B cell (primary cell): ENCODE measurements at regions not wholly inside any gene's neighbourhood (a gene's known extent, or its start where the extent isn't known, plus 50 kb on each side); places are given as distances from the start of the nearest gene placed in this dataset.

Source experiments
- ATAC-seq: fragments of 200-7000 bp; cut with Tn5 transposase; one replicate; pipeline ENCODE4 v1.10.0; 2021; ENCODE audit warnings: low read depth, mild to moderate bottlenecking, moderate number of reproducible peaks, moderate library complexity
- CTCF ChIA-PET: fragments of 350-600 bp; sonication (Branson Sonifier 250); formaldehyde crosslinking; loops from one replicate; lab custom pipeline; 2021; ENCODE audit warnings: antibody characterized with exemption, inconsistent platforms; lab: Charles Lee
- POLR2A ChIA-PET: fragments of 350-600 bp; sonication (Branson Sonifier 250); formaldehyde crosslinking; loops from one replicate; lab custom pipeline; 2021; ENCODE audit warnings: antibody characterized with exemption; lab: Charles Lee
- DNase-seq: peaks from one replicate; pipeline ENCODE4 v3.0.0; 2013
- H2AFZ ChIP-seq: 2 replicates; pipeline ENCODE4 v1.6.1; 2012; ENCODE audit warnings: mild to moderate bottlenecking, low read depth, low read length; ENCODE audit not compliant: insufficient read depth, poor library complexity, severe bottlenecking
- H3K27ac ChIP-seq, 2 donors: 1 replicate in 1 of 2; 2 replicates in 1 of 2; pipeline ENCODE4 v1.5.1; 2012 to 2013; ENCODE audit warnings: low read length in 2 of 2, mild to moderate bottlenecking in 2 of 2, moderate library complexity in 1 of 2
- H3K27me3 ChIP-seq, 4 experiments: fragments of 200-600 bp in 1 of 4; sonication (generic) in 1 of 4; replicated peaks in 1 of 4; 1 replicate in 2 of 4; 2 replicates in 2 of 4; pipeline versions ENCODE4 v1.6.1 to v1.7.0; 2013 to 2016; ENCODE audit warnings: low read length in 3 of 4, mild to moderate bottlenecking in 2 of 4, mixed read lengths in 1 of 4, moderate library complexity in 1 of 4; ENCODE audit not compliant: insufficient read depth in 4 of 4, control insufficient read depth in 3 of 4; ENCODE audit errors: control extremely low read depth in 1 of 4
- H3K36me3 ChIP-seq, 2 experiments: replicated peaks in 1 of 2; 1 replicate in 1 of 2; 2 replicates in 1 of 2; pipeline versions ENCODE4 v1.6.1 to v1.7.1; 2013; ENCODE audit warnings: low read length in 1 of 2; ENCODE audit not compliant: insufficient read depth in 2 of 2, control insufficient read depth in 1 of 2; ENCODE audit errors: control extremely low read depth in 1 of 2, extremely low read depth in 1 of 2
- H3K4me1 ChIP-seq, 2 donors: fragments of 200-600 bp in 1 of 2; sonication (generic) in 1 of 2; 1 replicate in 1 of 2; 2 replicates in 1 of 2; pipeline versions ENCODE4 v1.5.1 to v1.6.1; 2013 to 2017; ENCODE audit warnings: low read length in 2 of 2; ENCODE audit not compliant: control insufficient read depth in 2 of 2, insufficient read depth in 2 of 2
- H3K4me2 ChIP-seq: replicated peaks from 2 replicates; pipeline ENCODE3; 2012; ENCODE audit warnings: mild to moderate bottlenecking, low read depth, low read length; ENCODE audit not compliant: poor library complexity, severe bottlenecking
- H3K4me3 ChIP-seq, 5 experiments: fragments of 200-600 bp in 1 of 5; sonication (generic) in 1 of 5; 1 replicate in 3 of 5; 2 replicates in 2 of 5; pipeline versions ENCODE4 v1.5.1 to v1.7.0; 2011 to 2016; ENCODE audit warnings: low read length in 4 of 5, mild to moderate bottlenecking in 4 of 5, low read depth in 2 of 5, control low read depth in 1 of 5, moderate library complexity in 1 of 5; ENCODE audit not compliant: insufficient read depth in 1 of 5; ENCODE audit errors: control extremely low read depth in 1 of 5, extremely low read depth in 1 of 5
- H3K79me2 ChIP-seq: fragments of 200-600 bp; sonication (generic); one replicate; pipeline ENCODE4 v1.6.0; 2016; ENCODE audit warnings: low read length; ENCODE audit not compliant: control insufficient read depth, insufficient read depth
- H3K9ac ChIP-seq: fragments of 200-600 bp; sonication (generic); 2 replicates; pipeline ENCODE4 v1.6.1; 2017; ENCODE audit warnings: mild to moderate bottlenecking, low read length, moderate library complexity
- H3K9me3 ChIP-seq, 3 donors: one replicate each; pipeline versions ENCODE4 v1.6.1 to v1.7.1; 2013; ENCODE audit warnings: low read length in 2 of 3; ENCODE audit not compliant: control insufficient read depth in 2 of 3, insufficient read depth in 1 of 3; ENCODE audit errors: control extremely low read depth in 1 of 3
- H4K20me1 ChIP-seq: 2 replicates; pipeline ENCODE4 v1.6.0; 2012; ENCODE audit warnings: mild to moderate bottlenecking, low read length; ENCODE audit not compliant: insufficient read depth, control insufficient read depth, poor library complexity, severe bottlenecking
- H3K27ac Mint-ChIP-seq: one replicate; pipeline ENCODE4 v1.8.0; 2021; ENCODE audit warnings: mixed read lengths
- H3K27me3 Mint-ChIP-seq: one replicate; pipeline ENCODE4 v1.8.0; 2021; ENCODE audit warnings: mixed read lengths
- H3K4me1 Mint-ChIP-seq: one replicate; pipeline ENCODE4 v1.8.0; 2021; ENCODE audit warnings: mixed read lengths
- H3K4me3 Mint-ChIP-seq: one replicate; pipeline ENCODE4 v1.8.0; 2021; ENCODE audit warnings: mixed read lengths
- H3K9me3 Mint-ChIP-seq: one replicate; pipeline ENCODE4 v1.8.0; 2022; ENCODE audit warnings: mixed read lengths; ENCODE audit not compliant: insufficient read depth
- EZH2 ChIP-seq: IDR thresholded peaks from 2 replicates; pipeline ENCODE4 v1.6.1; 2012; ENCODE audit warnings: borderline replicate concordance, low read depth, mild to moderate bottlenecking, moderate library complexity, low read length; ENCODE audit not compliant: insufficient read depth, poor library complexity, severe bottlenecking
- WGBS: methylation state at CpG from one replicate; pipeline ENCODE4 v1.1.5; 2013; ENCODE audit warnings: missing lambda C conversion rate; ENCODE audit not compliant: insufficient coverage; 5-methylcytosine and 5-hydroxymethylcytosine counted together
- intact Hi-C: fragments of 100-400 bp; cut with micrococcal nuclease; formaldehyde crosslinking; loops from one replicate; pipeline ENCODE4 v1.10.0; 2022
- TF ChIP-seq, protein P1 (sequence below): fragments of 200-600 bp; IDR thresholded peaks from one replicate; pipeline ENCODE4 v1.8.0; 2022; ENCODE audit warnings: antibody characterized with exemption, mild to moderate bottlenecking

DNA sequence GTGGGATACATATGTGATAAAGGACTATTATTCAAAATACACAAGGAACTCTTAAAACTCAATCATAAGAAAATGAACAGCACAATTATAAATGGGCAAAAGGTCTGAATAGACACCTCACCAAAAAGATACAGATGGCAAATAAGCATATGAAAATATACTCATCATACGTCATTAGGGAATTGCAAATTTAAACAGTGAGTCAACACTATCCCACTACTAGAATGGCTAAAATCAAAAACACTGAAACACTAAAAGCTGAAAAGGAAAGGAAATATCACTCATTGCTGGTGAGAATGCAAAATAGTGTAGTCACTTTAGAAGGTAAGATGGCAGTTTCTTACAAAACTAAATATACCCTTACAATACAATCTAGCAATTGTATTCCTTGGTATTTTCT lies 597.0 kb upstream of the PABPC4L start:
- no peak overlapping the region for H3K9ac ChIP-seq
- no peak for ATAC-seq

DNA sequence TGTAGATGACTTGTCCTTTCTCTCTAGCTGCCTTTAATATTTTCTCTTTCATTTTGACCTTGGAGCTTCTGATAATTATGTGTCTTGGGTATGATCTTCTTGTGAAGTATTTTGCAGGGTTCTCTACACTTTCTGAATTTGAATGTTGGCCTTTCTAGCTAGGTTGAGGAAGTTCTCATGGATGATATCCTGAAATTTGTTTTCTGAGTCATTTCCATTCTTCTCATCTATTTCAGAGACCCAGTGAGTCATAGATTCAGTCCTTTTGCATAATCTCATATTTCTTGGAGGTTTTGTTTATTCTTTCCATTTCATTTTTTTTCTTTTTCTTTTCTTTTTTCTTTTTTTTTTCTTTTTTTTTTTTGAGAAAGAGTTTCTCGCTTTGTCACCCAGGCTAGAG lies 585.7 kb upstream of the PABPC4L start:
- TF ChIP-seq, protein P1, sequence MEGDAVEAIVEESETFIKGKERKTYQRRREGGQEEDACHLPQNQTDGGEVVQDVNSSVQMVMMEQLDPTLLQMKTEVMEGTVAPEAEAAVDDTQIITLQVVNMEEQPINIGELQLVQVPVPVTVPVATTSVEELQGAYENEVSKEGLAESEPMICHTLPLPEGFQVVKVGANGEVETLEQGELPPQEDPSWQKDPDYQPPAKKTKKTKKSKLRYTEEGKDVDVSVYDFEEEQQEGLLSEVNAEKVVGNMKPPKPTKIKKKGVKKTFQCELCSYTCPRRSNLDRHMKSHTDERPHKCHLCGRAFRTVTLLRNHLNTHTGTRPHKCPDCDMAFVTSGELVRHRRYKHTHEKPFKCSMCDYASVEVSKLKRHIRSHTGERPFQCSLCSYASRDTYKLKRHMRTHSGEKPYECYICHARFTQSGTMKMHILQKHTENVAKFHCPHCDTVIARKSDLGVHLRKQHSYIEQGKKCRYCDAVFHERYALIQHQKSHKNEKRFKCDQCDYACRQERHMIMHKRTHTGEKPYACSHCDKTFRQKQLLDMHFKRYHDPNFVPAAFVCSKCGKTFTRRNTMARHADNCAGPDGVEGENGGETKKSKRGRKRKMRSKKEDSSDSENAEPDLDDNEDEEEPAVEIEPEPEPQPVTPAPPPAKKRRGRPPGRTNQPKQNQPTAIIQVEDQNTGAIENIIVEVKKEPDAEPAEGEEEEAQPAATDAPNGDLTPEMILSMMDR = no peak
- no peak for TF ChIP-seq EZH2
- POLR2A ChIA-PET = no interaction called here
- Histone ChIP-seq H3K4me3 (no peak overlapping the region), H4K20me1 (no peaks in the 10 kb centered on the region), H3K79me2 (no peaks in the 10 kb centered on the region), H3K36me3 (no peaks in the 10 kb centered on the region), H3K9me3 (peaks cover 0 to 8% (median 0%) of the 10 kb centered on the region in 3 donors), H3K4me2 (no peak overlapping the region), H2AFZ (no peak overlapping the region), H3K9ac (no peak overlapping the region), H3K27me3 (no peaks in the 10 kb centered on the region), H3K27ac (no peak overlapping the region), H3K4me1 (no peaks in the 10 kb centered on the region)
- DNase-seq = no peak
- no peak overlapping the region for H3K27ac Mint-ChIP-seq
- no peak overlapping the region for H3K4me3 Mint-ChIP-seq
- WGBS = no CpG with 5 or more reads among the region's 1 CpG
- CTCF ChIA-PET = no interaction called here
- intact Hi-C loops = no loop called here
- no peaks in the 10 kb centered on the region for H3K27me3 Mint-ChIP-seq
- peaks cover 5% of the 10 kb centered on the region for H3K9me3 Mint-ChIP-seq
- H3K4me1 Mint-ChIP-seq = no peaks in the 10 kb centered on the region
- ATAC-seq = no peak

More for the DNA sequence above, 597.0 kb upstream of the PABPC4L start:
- no peak for TF ChIP-seq EZH2
- TF ChIP-seq, protein P1 = no peak
- H3K79me2 ChIP-seq = no peaks in the 10 kb centered on the region
- no peaks in the 10 kb centered on the region for H4K20me1 ChIP-seq
- no peaks in the 10 kb centered on the region for H3K4me1 ChIP-seq
- DNase-seq = no peak
- no CpG with 5 or more reads among the region's 1 CpG for WGBS
- POLR2A ChIA-PET = no interaction called here
- H3K4me1 Mint-ChIP-seq = no peaks in the 10 kb centered on the region
- no peak overlapping the region for H3K4me2 ChIP-seq
- intact Hi-C loops = no loop called here
- H3K27ac Mint-ChIP-seq = no peak overlapping the region
- H2AFZ ChIP-seq = no peak overlapping the region
- H3K36me3 ChIP-seq = no peaks in the 10 kb centered on the region
- CTCF ChIA-PET = no interaction called here
- H3K27me3 ChIP-seq = no peaks in the 10 kb centered on the region
- no peaks in the 10 kb centered on the region for H3K9me3 ChIP-seq
- H3K9me3 Mint-ChIP-seq = peaks cover 2% of the 10 kb centered on the region
- no peaks in the 10 kb centered on the region for H3K27me3 Mint-ChIP-seq
- H3K4me3 Mint-ChIP-seq = no peak overlapping the region
- no peak overlapping the region for H3K4me3 ChIP-seq
- H3K27ac ChIP-seq = no peak overlapping the region
